A549 (cell line): ENCODE measurements at regions not wholly inside any gene's neighbourhood (a gene's known extent, or its start where the extent isn't known, plus 50 kb on each side); places are given as distances from the start of the nearest gene placed in this dataset.

ENCODE experiments used
- CBX8 ChIP-seq: fragments of 200-600 bp; sonication (generic); IDR thresholded peaks from 2 replicates; pipeline ENCODE4 v1.6.1; 2016
- CHD4 ChIP-seq: fragments of 200-600 bp; sonication (generic); IDR thresholded peaks from 2 replicates; pipeline ENCODE4 v1.6.1; 2016; ENCODE audit warnings: antibody characterized with exemption, mild to moderate bottlenecking, borderline replicate concordance
- CTCF ChIP-seq: fragments of >200 bp; sonication (Bioruptor Twin); formaldehyde crosslinking; IDR thresholded peaks from 3 replicates; pipeline ENCODE4 v1.5.1; 2016
- ELK1 ChIP-seq: fragments of 150-350 bp; IDR thresholded peaks from 2 replicates; pipeline ENCODE4 v1.6.1; 2014; ENCODE audit warnings: low read depth, mild to moderate bottlenecking, low read length
- EP300 ChIP-seq, 2 experiments: fragments of >200 bp; sonication (Bioruptor Twin); formaldehyde crosslinking; IDR thresholded peaks; 2 replicates in 1 of 2; 3 replicates in 1 of 2; pipeline ENCODE4 v1.6.1; 2016 to 2017
- KDM1A ChIP-seq: fragments of 200-600 bp; sonication (generic); IDR thresholded peaks from 2 replicates; pipeline ENCODE4 v1.6.1; 2016; ENCODE audit warnings: low read depth, mild to moderate bottlenecking
- MAX ChIP-seq: IDR thresholded peaks from 2 replicates; pipeline ENCODE4 v1.6.1; 2012
- MYC ChIP-seq: IDR thresholded peaks from 2 replicates; pipeline ENCODE4 v1.6.1; 2012; ENCODE audit warnings: mild to moderate bottlenecking, inconsistent platforms, low read length, improper control_type of control experiment, borderline replicate concordance
- POLR2A ChIP-seq: IDR thresholded peaks from 2 replicates; pipeline ENCODE4 v1.6.1; 2012; ENCODE audit warnings: mild to moderate bottlenecking, low read length
- REST ChIP-seq: fragments of 200-600 bp; sonication (generic); IDR thresholded peaks from 2 replicates; pipeline ENCODE4 v1.6.1; 2016; ENCODE audit warnings: antibody characterized with exemption, mild to moderate bottlenecking, moderate library complexity
- RFX5 ChIP-seq: fragments of 450-650 bp; IDR thresholded peaks from 2 replicates; pipeline ENCODE4 v1.7.1; 2014; ENCODE audit warnings: antibody characterized with exemption, mild to moderate bottlenecking, moderate library complexity
- RNF2 ChIP-seq: fragments of 200-600 bp; sonication (generic); IDR thresholded peaks from 2 replicates; pipeline ENCODE4 v1.6.1; 2016; ENCODE audit warnings: low read depth, mild to moderate bottlenecking, antibody characterized with exemption, moderate library complexity, borderline replicate concordance
- SREBF2 ChIP-seq: fragments of 450-650 bp; IDR thresholded peaks from 2 replicates; pipeline ENCODE4 v1.6.1; 2014; ENCODE audit warnings: mild to moderate bottlenecking, moderate library complexity

GRCh38 chr5:42919600-42919999, 107.9 kb upstream of the SELENOP start:
- TF ChIP-seq POLR2A = no peak
- no peak for TF ChIP-seq RFX5
- TF ChIP-seq CTCF = no peak
- TF ChIP-seq MYC = no peak
- TF ChIP-seq REST = no peak
- no peak for TF ChIP-seq RNF2
- TF ChIP-seq EP300 (IDR thresholded peaks at IDR 0.05) = no peak
- no peak for TF ChIP-seq ELK1
- TF ChIP-seq CBX8 = no peak
- TF ChIP-seq MAX = no peak
- no peak for TF ChIP-seq SREBF2
- TF ChIP-seq KDM1A = no peak
- no peak for TF ChIP-seq CHD4
